ENCODE measurements at regions not wholly inside any gene's neighbourhood (a gene's known extent, or its start where the extent isn't known, plus 50 kb on each side); places are given as distances from the start of the nearest gene placed in this dataset.
"Not testable (repeated sequence)": the region's sequence is repeated elsewhere in the genome, so short reads cannot be mapped to it uniquely, and the experiment has no call there.

GRCh38 chr2:145748927-145749326 is 1229.0 kb upstream of the ZEB2 start:
- POLR2A ChIA-PET (ENCODE audit: low non-redundant PET): no interaction called here
- Histone ChIP-seq H3K27ac (ENCODE audit: low read depth, low read length, poor library complexity, severe bottlenecking) (no peak overlapping the region), H3K9me3 (ENCODE audit: low read depth, low read length, poor library complexity, severe bottlenecking) (no peaks in the 10 kb centered on the region), H3K27me3 (replicated peaks; ENCODE audit: insufficient read depth, low read depth, low read length, poor library complexity) (no peaks in the 10 kb centered on the region), H3K36me3 (ENCODE audit: insufficient read depth, low read length, poor library complexity, severe bottlenecking) (no peaks in the 10 kb centered on the region), H3K4me3 (ENCODE audit: low read depth, low read length, poor library complexity, severe bottlenecking) (no peak overlapping the region), H3K4me1 (ENCODE audit: insufficient read depth, low read length, poor library complexity, severe bottlenecking) (peaks cover 45% of the 10 kb centered on the region)
- CTCF ChIA-PET: no interaction called here
- no TSS peak for BruUV-seq (replicated peaks)
- intact Hi-C loops (cut with micrococcal nuclease; ENCODE audit: unreplicated experiment): no loop called here
- no peak for DNase-seq (ENCODE audit: low spot score)
- TF ChIP-seq EZH2 (IDR thresholded peaks at IDR 0.05; ENCODE audit: borderline replicate concordance, low read depth, low read length, poor library complexity, severe bottlenecking): no peak
- no peak for TF ChIP-seq CTCF (conservative IDR thresholded peaks at IDR 0.05; ENCODE audit: low read depth, low read length)

- H3K4me3 ChIP-seq (ENCODE audit: low read depth, low read length, poor library complexity, severe bottlenecking): no peak overlapping the region
- H3K36me3 ChIP-seq (ENCODE audit: insufficient read depth, low read length, poor library complexity, severe bottlenecking): no peaks in the 10 kb centered on the region
- ChIA-PET CTCF (no interaction called here), POLR2A (ENCODE audit: low non-redundant PET) (no interaction called here)
- H3K4me1 ChIP-seq (ENCODE audit: insufficient read depth, low read length, poor library complexity, severe bottlenecking): peaks cover 42% of the 10 kb centered on the region
- DNase-seq (ENCODE audit: low spot score): no peak
- H3K27ac ChIP-seq (ENCODE audit: low read depth, low read length, poor library complexity, severe bottlenecking): no peak overlapping the region
- H3K9me3 ChIP-seq (ENCODE audit: low read depth, low read length, poor library complexity, severe bottlenecking): no peaks in the 10 kb centered on the region
- no peaks in the 10 kb centered on the region for H3K27me3 ChIP-seq (replicated peaks; ENCODE audit: insufficient read depth, low read depth, low read length, poor library complexity)
- intact Hi-C loops (cut with micrococcal nuclease; ENCODE audit: unreplicated experiment): no loop called here
- TF ChIP-seq CTCF (conservative IDR thresholded peaks at IDR 0.05; ENCODE audit: low read depth, low read length) (no peak), EZH2 (IDR thresholded peaks at IDR 0.05; ENCODE audit: borderline replicate concordance, low read depth, low read length, poor library complexity, severe bottlenecking) (no peak)
- no TSS peak for BruUV-seq (replicated peaks)
These were observed 1227.8 kb upstream of the ZEB2 start for GRCh38 chr2:145747715-145748114.

GRCh38 chr2:145745387-145745721 is 1225.4 kb upstream of the ZEB2 start:
- CTCF ChIA-PET; H3K27ac ChIP-seq (ENCODE audit: low read depth, low read length, poor library complexity, severe bottlenecking); H3K27me3 ChIP-seq (replicated peaks; ENCODE audit: insufficient read depth, low read depth, low read length, poor library complexity); H3K4me3 ChIP-seq (ENCODE audit: low read depth, low read length, poor library complexity, severe bottlenecking); POLR2A ChIA-PET (ENCODE audit: low non-redundant PET); BruUV-seq (replicated peaks); intact Hi-C loops (cut with micrococcal nuclease; ENCODE audit: unreplicated experiment); H3K9me3 ChIP-seq (ENCODE audit: low read depth, low read length, poor library complexity, severe bottlenecking); H3K36me3 ChIP-seq (ENCODE audit: insufficient read depth, low read length, poor library complexity, severe bottlenecking); DNase-seq (ENCODE audit: low spot score): not testable (repeated sequence)
- peaks cover 35% of the 10 kb centered on the region for H3K4me1 ChIP-seq (ENCODE audit: insufficient read depth, low read length, poor library complexity, severe bottlenecking)

GRCh38 chr2:145744541-145745386 is 1224.8 kb upstream of the ZEB2 start:
- peak; percentile 56 for DNase-seq (ENCODE audit: low spot score)
- intact Hi-C loops (cut with micrococcal nuclease; ENCODE audit: unreplicated experiment): no loop called here

More at GRCh38 chr2:145744541-145745386, 1224.8 kb upstream of the ZEB2 start:
- peaks cover 29% of the 10 kb centered on the region for H3K4me1 ChIP-seq (ENCODE audit: insufficient read depth, low read length, poor library complexity, severe bottlenecking)
- H3K4me3 ChIP-seq (ENCODE audit: low read depth, low read length, poor library complexity, severe bottlenecking): no peak overlapping the region
- H3K36me3 ChIP-seq (ENCODE audit: insufficient read depth, low read length, poor library complexity, severe bottlenecking): no peaks in the 10 kb centered on the region
- ChIA-PET POLR2A (ENCODE audit: low non-redundant PET) (no interaction called here), CTCF (no interaction called here)
- TF ChIP-seq EZH2 (IDR thresholded peaks at IDR 0.05; ENCODE audit: borderline replicate concordance, low read depth, low read length, poor library complexity, severe bottlenecking) (no peak), CTCF (conservative IDR thresholded peaks at IDR 0.05; ENCODE audit: low read depth, low read length) (no peak)
- BruUV-seq (replicated peaks): no TSS peak
- H3K9me3 ChIP-seq (ENCODE audit: low read depth, low read length, poor library complexity, severe bottlenecking): no peaks in the 10 kb centered on the region
- no peaks in the 10 kb centered on the region for H3K27me3 ChIP-seq (replicated peaks; ENCODE audit: insufficient read depth, low read depth, low read length, poor library complexity)
- peak overlapping the region; percentile 24 for H3K27ac ChIP-seq (ENCODE audit: low read depth, low read length, poor library complexity, severe bottlenecking)
